GM12878 (cell line): ENCODE measurements at regions not wholly inside any gene's neighbourhood (a gene's known extent, or its start where the extent isn't known, plus 50 kb on each side); places are given as distances from the start of the nearest gene placed in this dataset.

Experiments
- NFYB ChIP-seq: IDR thresholded peaks from 2 replicates; pipeline ENCODE4 v1.6.1; 2011; ENCODE audit warnings: low read depth, mild to moderate bottlenecking, low read length, improper control_type of control experiment, moderate library complexity; ENCODE audit not compliant: insufficient read depth
- POLR2A ChIP-seq: IDR thresholded peaks from 2 replicates; pipeline ENCODE4 v1.6.1; 2011; ENCODE audit warnings: low read depth, mild to moderate bottlenecking, low read length
- TF ChIP-seq, protein P1 (sequence below), 3 experiments: IDR thresholded peaks in 2 of 3; conservative IDR thresholded peaks in 1 of 3; 2 replicates each; pipeline ENCODE4 v1.5.1; 2011; ENCODE audit warnings: low read depth in 3 of 3, low read length in 3 of 3, mild to moderate bottlenecking in 3 of 3, control low read depth in 2 of 3, moderate library complexity in 2 of 3, inconsistent platforms in 1 of 3, mixed read lengths in 1 of 3; ENCODE audit not compliant: control insufficient read depth in 2 of 3, insufficient read depth in 1 of 3; ENCODE audit errors: extremely low read depth in 1 of 3

DNA sequence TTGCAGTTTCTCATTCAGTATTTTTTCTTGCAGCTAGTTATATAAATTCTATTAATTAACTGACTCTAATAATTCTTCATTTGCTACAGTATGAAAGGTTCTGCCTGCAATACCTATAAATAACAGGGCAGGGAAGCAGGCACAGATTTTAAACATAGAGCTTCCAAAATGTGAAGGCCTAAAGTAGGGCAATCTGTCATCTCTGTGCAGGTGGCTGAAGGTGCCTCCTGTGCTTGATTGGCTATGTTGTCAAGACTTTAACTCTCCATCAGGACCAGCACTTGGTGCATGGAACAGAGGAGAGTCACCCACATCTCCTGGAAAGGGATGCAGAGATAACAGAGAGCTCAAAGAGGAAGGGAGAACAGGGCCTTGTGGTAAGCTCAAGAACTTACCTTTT, 75.2 kb upstream of the TSPAN5 start:
- TF ChIP-seq, protein P1, sequence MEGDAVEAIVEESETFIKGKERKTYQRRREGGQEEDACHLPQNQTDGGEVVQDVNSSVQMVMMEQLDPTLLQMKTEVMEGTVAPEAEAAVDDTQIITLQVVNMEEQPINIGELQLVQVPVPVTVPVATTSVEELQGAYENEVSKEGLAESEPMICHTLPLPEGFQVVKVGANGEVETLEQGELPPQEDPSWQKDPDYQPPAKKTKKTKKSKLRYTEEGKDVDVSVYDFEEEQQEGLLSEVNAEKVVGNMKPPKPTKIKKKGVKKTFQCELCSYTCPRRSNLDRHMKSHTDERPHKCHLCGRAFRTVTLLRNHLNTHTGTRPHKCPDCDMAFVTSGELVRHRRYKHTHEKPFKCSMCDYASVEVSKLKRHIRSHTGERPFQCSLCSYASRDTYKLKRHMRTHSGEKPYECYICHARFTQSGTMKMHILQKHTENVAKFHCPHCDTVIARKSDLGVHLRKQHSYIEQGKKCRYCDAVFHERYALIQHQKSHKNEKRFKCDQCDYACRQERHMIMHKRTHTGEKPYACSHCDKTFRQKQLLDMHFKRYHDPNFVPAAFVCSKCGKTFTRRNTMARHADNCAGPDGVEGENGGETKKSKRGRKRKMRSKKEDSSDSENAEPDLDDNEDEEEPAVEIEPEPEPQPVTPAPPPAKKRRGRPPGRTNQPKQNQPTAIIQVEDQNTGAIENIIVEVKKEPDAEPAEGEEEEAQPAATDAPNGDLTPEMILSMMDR (IDR thresholded peaks at IDR 0.05 in 2 of 3, conservative IDR thresholded peaks at IDR 0.05 in 1 of 3; ENCODE audit: control insufficient read depth in 2 of 3, extremely low read depth in 1 of 3, insufficient read depth in 1 of 3, low read depth in 3 of 3, low read length in 3 of 3), result no peak
- no peak for TF ChIP-seq NFYB
- no peak for TF ChIP-seq POLR2A
